CD4-positive, alpha-beta T cell treated with Interleukin-2 at 100 ng/mL for 4 hours (primary cell): ENCODE measurements at regions not wholly inside any gene's neighbourhood (a gene's known extent, or its start where the extent isn't known, plus 50 kb on each side); places are given as distances from the start of the nearest gene placed in this dataset.

Source experiments
- DNase-seq: peaks from one replicate; pipeline ENCODE4 v3.0.0-alpha.2; 2020; ENCODE audit warnings: low spot score

DNA sequence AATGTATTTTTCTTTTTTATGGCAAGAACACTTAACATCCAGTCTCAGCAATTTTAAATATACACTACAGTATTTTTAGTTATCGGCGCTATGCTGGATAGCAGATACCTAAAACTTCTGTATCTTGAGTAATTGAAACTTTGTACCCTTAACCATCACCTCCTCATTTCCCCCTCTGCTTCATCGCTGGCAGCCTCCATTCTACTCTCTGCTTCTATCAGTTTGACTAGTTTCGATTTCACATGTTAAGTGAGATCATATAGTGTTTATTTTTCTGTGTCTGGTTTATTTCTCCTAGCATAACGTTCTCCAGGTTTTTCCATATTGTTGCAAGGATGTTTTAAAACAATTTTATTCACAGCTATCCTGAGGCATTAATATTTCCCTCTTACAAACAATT is 340.8 kb upstream of the SLC10A2 start:
- no peak for DNase-seq

GRCh38 chr13:103405297-103405696 is 339.1 kb upstream of the SLC10A2 start:
- DNase-seq = no peak

DNA sequence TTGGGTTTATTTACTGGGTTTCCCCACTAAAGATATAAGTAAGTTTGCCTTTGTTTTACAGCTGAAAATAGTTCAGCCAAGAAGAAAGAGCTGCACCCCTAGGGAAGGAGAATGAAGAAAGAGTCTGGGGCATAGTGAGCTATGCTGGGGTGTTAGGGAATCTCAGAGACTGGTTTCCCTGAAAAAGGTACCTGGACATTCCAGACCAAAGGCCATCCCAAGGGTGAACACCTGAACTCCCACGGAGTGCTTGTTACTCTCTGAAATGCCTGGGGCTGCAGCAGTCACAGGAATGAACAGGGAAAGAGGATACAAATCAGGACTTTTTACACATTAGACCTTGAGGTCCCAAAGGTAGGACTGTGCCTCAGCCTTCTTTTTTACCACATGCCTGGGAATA is 337.6 kb upstream of the SLC10A2 start:
- no peak for DNase-seq

DNA sequence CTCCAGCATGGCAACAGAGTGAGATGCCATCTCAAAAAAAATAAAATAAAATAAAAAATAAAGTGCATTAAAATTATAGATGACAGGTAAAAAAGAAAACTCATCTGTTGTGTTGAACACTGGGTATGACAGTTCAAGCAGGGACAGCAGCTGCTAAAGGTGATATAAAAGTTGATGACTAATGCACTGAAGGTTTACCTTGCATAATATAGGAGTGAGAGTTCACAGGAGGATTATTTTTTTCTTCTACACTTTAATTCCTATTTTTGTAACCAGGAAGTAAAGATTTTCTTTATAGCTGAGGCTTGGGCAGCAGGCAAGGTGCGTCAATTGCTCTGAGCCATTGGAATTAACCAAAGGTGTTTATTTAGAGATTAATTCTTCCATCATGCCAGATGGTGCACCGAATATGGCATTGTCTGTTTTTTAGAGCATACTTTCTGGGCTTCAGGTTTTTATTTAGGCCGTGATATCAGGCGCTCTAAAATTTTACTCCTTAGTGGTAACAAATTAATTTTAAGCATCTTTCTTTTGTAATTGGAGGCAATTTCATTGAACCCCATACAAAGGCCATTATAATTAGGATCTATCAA is 337.0 kb upstream of the SLC10A2 start:
- DNase-seq = no peak

DNA sequence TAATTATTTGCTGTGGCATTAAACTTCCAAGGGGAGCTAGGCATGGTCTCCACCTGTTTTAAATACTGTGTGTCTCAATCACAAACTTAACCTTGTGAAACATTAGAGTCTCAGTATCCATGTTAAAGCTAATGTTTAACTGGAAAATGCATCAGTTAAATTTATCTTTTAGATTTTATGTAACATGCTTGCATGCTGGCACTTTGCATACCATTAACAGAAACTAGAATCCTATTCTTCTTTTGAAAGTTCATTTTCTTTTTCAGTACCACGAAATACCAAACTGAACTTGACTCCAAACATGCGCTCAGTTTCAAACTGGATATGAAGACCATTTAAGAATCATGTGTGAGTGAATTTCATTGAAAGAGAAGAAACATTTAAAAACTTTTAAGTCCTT is 328.9 kb upstream of the SLC10A2 start:
- DNase-seq = no peak

DNA sequence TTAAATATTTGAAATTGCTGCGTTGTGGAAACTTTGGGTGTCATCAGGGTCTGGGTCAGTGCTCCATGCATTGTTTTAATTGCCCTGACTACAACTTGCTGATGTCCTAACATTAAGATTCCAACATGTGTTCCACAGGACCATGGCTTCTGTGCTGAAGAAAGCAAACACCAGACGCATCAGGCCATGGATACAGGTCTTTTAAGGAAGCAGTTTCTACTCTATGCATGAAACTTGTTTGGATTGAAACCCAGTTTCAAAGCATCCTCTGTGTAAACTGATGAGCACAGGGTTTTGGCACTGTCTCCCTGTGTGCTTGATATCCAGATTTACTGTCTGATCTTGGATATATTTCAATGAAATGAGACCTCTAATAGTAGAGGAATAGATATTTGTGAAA is 328.4 kb upstream of the SLC10A2 start:
- no peak for DNase-seq

GRCh38 chr13:103391936-103392335 is 325.7 kb upstream of the SLC10A2 start:
- DNase-seq = no peak

GRCh38 chr13:103388839-103389238 is 322.6 kb upstream of the SLC10A2 start:
- DNase-seq = no peak

GRCh38 chr13:103386341-103386740 is 320.1 kb upstream of the SLC10A2 start:
- no peak for DNase-seq

GRCh38 chr13:103373916-103374315 is 307.7 kb upstream of the SLC10A2 start:
- DNase-seq = no peak

DNA sequence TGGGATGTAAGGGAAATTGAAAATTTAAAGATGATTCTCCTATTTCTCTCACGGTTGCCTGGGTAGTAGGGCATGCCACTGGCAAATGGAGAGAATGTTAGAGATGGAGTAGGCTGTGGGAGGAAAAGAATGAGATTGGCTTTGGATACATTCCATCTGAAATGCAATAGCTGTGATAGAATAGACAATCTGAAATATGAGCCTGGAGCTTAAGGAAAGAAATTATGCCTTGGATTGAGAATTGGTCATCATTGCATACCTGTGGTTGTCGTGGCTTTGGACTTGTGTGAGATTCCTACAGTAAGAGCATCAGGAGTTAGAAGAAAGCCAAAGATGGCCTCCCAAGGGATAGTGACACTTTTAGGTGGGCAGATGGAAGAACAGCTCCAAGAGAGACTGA is 305.1 kb upstream of the SLC10A2 start:
- no peak for DNase-seq

DNA sequence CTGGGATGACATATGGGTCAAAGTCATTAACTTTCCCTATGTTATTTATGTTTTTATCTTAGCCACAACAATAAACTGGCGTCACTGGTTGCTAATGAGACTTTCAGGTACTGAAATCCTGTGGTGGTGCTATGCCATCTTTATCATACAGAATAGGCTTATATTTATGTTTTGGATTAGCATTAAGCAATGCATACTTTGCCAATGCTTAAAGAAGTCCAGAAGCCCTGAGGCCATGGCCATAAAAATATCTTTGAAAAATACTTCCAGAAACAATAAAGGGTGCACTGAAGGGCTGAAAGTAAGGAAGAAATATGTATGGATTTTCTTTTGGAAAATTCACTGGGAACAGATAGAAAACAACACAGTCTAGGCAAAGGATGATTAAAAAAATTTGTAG is 304.6 kb upstream of the SLC10A2 start:
- DNase-seq = no peak

DNA sequence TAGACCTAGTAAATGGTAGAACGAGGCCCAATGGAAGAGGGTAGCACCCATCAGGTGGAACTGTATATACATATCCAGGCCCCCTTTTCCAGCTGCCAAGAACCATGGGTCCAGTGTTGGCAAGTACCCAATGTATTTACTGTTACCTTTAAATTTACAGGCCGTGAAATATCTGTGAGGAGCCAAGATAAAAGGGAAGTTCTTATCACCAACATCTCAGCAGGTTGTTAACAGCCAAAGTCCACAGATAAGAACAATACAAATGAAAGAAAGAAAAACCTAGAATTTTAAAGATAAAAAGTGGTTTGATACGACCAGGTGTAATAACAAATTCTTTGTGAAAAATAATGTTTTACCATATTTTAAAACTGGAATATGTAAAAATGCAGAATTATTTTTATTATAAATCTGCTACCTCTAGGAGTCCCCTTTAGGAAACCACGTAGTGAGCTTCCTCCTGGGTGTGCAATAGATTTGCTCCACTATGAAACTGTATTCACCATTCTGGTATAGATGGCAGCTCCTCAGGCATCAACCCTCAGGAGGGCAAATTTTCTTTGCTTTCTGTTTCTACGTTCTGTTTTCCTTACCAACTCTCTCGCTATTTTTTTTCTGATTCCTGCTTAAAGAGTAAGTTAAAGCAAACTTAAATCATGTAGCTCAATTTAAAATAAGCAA is 292.2 kb upstream of the SLC10A2 start:
- DNase-seq = no peak

DNA sequence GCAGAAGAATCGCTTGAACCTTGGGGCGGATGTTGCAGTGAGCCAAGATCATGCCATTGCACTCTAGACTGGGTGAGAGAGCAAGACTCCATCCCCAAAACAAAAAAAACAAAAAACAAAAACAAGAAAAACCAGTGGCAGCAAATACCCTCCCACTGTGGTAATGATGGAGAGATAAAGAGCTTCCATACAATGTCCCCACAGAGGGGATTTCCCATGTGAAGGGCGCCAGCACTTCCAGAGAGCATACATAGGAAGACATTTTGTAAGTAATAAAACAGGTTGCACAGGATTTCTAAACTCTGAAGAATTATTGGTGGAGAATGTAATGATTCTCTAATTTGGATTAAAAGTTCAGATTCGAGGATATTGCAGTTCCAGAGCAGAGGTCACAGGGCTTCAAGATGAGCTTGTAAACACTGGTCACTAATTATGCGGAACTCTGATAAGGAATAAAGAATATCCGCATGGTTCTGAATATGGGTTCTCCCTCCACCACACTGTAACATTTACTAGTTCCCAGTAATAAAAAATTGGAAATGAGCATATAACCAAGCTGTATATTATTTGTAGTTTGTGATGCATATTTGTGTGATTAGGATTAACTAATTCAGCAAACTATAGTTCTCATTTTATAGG is 290.1 kb upstream of the SLC10A2 start:
- no peak for DNase-seq

DNA sequence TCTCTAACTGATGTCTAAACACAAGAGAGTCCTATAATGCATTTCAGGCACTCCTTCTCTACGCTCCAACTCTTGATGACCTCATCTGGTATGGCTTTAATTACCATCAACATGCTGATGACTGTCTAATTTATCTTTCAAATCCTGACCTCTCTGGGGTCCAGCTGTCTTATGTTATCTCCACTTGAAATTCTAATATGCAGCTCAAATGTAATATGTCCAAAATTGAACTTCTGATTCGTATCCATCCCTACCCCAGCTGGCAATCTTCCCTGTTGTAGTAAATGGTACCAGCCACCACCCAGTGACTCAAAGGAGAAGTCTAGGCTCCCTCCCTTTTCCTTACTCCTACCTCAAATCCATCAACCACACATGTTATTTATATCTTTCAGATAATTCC is 288.0 kb upstream of the SLC10A2 start:
- no peak for DNase-seq

- no peak for DNase-seq
Observed at GRCh38 chr13:103351035-103351828, 285.0 kb upstream of the SLC10A2 start.

DNA sequence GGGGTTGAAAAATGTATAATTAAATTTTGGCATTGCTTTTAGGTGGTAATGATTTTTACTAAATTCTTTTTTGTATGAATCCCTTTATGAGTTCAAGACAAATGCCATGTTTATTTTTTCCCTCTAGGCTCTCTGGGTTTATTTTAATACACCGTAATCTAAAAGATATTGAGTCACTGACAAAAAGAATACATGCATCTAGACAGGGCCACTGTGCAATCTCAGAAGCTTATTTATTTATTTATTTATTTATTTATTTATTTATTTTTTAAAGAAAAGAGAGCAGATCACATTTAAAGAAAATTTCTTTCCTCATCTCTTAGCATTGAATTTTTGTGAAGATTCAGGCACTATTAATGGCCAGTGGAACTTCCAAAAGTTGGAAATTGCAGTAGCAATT is 283.9 kb upstream of the SLC10A2 start:
- no peak for DNase-seq

DNA sequence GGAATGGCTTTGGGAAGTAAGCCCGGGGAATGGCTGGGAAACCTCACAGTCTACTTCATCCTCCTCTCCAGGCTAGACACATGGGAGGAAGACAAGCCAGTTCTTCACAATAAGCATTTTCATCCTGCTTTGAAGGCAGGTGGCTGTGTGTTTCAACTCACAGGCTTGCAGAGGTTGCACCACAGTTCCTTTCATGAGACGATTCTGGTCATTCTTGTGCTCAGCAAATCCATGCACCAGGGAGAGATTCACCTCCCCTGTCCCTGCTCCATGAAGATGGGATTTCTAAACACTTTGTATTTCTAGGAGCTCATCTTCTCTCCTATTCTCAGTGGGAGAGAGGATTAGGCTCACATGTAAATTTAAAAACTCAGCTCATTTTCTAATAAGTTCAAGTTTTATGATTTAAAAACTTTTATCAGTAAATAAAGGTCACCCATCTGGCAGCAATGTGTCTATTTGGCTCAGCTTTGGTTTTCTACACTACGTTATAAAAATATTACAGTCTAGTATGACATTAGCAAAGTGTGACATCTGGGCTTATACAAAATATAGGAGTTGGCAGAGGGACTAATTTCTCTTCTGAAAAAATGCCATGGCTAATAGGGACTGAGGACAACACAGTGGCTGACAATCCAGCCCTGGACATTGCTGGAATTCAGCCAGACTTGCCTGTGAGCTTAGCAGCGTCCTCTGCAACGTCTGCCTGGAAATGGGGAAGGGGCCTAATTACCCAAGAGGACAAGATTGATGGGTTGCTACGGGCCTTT is 283.2 kb upstream of the SLC10A2 start:
- DNase-seq = no peak

DNA sequence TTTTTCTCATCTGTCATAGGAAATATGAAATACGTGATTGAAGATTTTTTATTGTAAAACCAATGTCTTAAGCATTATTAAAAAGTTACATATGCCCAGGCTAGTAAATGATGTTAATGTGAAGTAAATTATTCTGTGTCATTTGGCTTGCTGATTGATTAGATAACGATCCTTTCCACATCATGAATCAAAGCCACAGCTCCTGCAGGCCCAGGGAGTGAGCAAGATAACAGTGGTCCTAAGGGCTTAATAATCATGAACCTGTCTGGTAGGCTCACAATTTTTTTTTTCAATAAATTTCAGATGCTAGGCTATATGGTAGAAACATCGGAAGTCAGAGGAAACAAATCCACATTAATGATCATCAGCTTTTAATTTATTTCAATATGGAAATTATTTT is 269.0 kb upstream of the SLC10A2 start:
- DNase-seq = no peak

GRCh38 chr13:103331924-103332323 is 265.7 kb upstream of the SLC10A2 start:
- no peak for DNase-seq

GRCh38 chr13:103328899-103329298 is 262.7 kb upstream of the SLC10A2 start:
- DNase-seq = no peak

- no peak for DNase-seq
Observed at GRCh38 chr13:103326326-103326725, 260.1 kb upstream of the SLC10A2 start.
